Endothelial cell of umbilical vein (primary cell): ENCODE measurements at regions not wholly inside any gene's neighbourhood (a gene's known extent, or its start where the extent isn't known, plus 50 kb on each side); places are given as distances from the start of the nearest gene placed in this dataset.

ENCODE experiments used
- BruUV-seq: library from RNA; stranded (reverse); fragments of 400-500 nt; replicated peaks from 2 replicates; lab custom pipeline; 2021; lab: Mats Ljungman, UMichigan
- CTCF ChIA-PET: fragments of 300-600, 350-600 bp; sonication (Branson Sonifier 250); formaldehyde crosslinking; loops from one replicate; lab custom pipeline; 2021; ENCODE audit warnings: antibody characterized with exemption, inconsistent platforms; lab: Charles Lee
- POLR2A ChIA-PET: fragments of 300-600, 350-600 bp; sonication (Branson Sonifier 250); formaldehyde crosslinking; loops from one replicate; lab custom pipeline; 2021; ENCODE audit warnings: antibody characterized with exemption, inconsistent platforms; lab: Charles Lee
- DNase-seq: peaks from one replicate; pipeline ENCODE4 v3.0.0-alpha.2; 2011; ENCODE audit warnings: low read depth, low spot score
- FAIRE-seq: peaks from 2 replicates; lab custom pipeline; 2011; peaks lifted over from hg19 to GRCh38; lab: Jason Lieb, UNC
- H2AFZ ChIP-seq: 2 replicates; pipeline ENCODE4 v1.6.0; 2012; ENCODE audit warnings: low read depth, low read length, control low read depth, inconsistent platforms
- H3K27ac ChIP-seq: 2 replicates; pipeline ENCODE4 v1.5.1; 2011; ENCODE audit warnings: low read depth, mild to moderate bottlenecking, control low read depth, low read length, moderate library complexity; ENCODE audit not compliant: insufficient read depth
- H3K27me3 ChIP-seq, 2 experiments: 2 replicates each; pipeline versions ENCODE4 v1.6.0 to v1.6.1; 2011; ENCODE audit warnings: low read length in 2 of 2, mixed read lengths in 1 of 2; ENCODE audit not compliant: control insufficient read depth in 2 of 2, insufficient read depth in 2 of 2
- H3K36me3 ChIP-seq, 2 experiments: 2 replicates in 1 of 2; 3 replicates in 1 of 2; pipeline ENCODE4 v1.5.1; 2011; ENCODE audit warnings: low read length in 2 of 2, mild to moderate bottlenecking in 1 of 2, moderate library complexity in 1 of 2; ENCODE audit not compliant: control insufficient read depth in 2 of 2, insufficient read depth in 2 of 2; ENCODE audit errors: extremely low read depth in 1 of 2
- H3K4me1 ChIP-seq: 3 replicates; pipeline ENCODE4 v1.5.1; 2011; ENCODE audit warnings: mild to moderate bottlenecking, low read length; ENCODE audit not compliant: control insufficient read depth, insufficient read depth; ENCODE audit errors: extremely low read depth
- H3K4me2 ChIP-seq: 2 replicates; pipeline ENCODE4 v1.6.1; 2011; ENCODE audit warnings: low read length, control low read depth, mixed read lengths; ENCODE audit not compliant: insufficient read depth
- H3K4me3 ChIP-seq, 3 experiments: fragments of 200-600 bp in 1 of 3; sonication (generic), shearing (Covaris generic) in 1 of 3; replicated peaks in 1 of 3; 2 replicates each; pipeline ENCODE4 v1.5.1; 2011 to 2016; ENCODE audit warnings: control low read depth in 3 of 3, low read length in 3 of 3, mild to moderate bottlenecking in 2 of 3, inconsistent platforms in 1 of 3, low read depth in 1 of 3, moderate library complexity in 1 of 3; ENCODE audit not compliant: insufficient read depth in 1 of 3
- H3K79me2 ChIP-seq: 2 replicates; pipeline ENCODE4 v1.6.0; 2012; ENCODE audit warnings: low read length, inconsistent platforms; ENCODE audit not compliant: control insufficient read depth, insufficient read depth
- H3K9ac ChIP-seq: replicated peaks from 2 replicates; pipeline ENCODE3; 2011; ENCODE audit warnings: low read length, control low read depth; ENCODE audit not compliant: insufficient read depth; ENCODE audit errors: extremely low read depth
- H3K9me1 ChIP-seq: replicated peaks from 3 replicates; pipeline ENCODE4 v1.6.0; 2011; ENCODE audit warnings: mild to moderate bottlenecking, low read length; ENCODE audit not compliant: control insufficient read depth, insufficient read depth; ENCODE audit errors: extremely low read depth
- H3K9me3 ChIP-seq: replicated peaks from 2 replicates; pipeline ENCODE4 v1.5.1; 2012; ENCODE audit warnings: low read length, inconsistent platforms; ENCODE audit not compliant: control insufficient read depth, insufficient read depth
- H4K20me1 ChIP-seq: replicated peaks from 2 replicates; pipeline ENCODE3; 2011; ENCODE audit warnings: mild to moderate bottlenecking, low read length; ENCODE audit not compliant: control insufficient read depth, insufficient read depth; ENCODE audit errors: extremely low read depth
- EZH2 ChIP-seq: IDR thresholded peaks from 2 replicates; pipeline ENCODE4 v1.6.1; 2012; ENCODE audit warnings: borderline replicate concordance, low read depth, mild to moderate bottlenecking, moderate library complexity, low read length, inconsistent platforms; ENCODE audit not compliant: severe bottlenecking
- FOS ChIP-seq: IDR thresholded peaks from 2 replicates; pipeline ENCODE4 v1.6.1; 2011; ENCODE audit warnings: mild to moderate bottlenecking, low read length, moderate library complexity, borderline replicate concordance; ENCODE audit not compliant: insufficient read depth
- MAX ChIP-seq: IDR thresholded peaks from 2 replicates; pipeline ENCODE4 v1.6.1; 2011; ENCODE audit not compliant: insufficient read depth, insufficient read length
- MYC ChIP-seq: IDR thresholded peaks from one replicate; pipeline ENCODE4 v1.6.1; 2011; ENCODE audit warnings: mild to moderate bottlenecking, low read depth, low read length
- POLR2A ChIP-seq: IDR thresholded peaks from 2 replicates; pipeline ENCODE4 v1.6.1; 2012; ENCODE audit warnings: low read depth, mild to moderate bottlenecking, control low read depth, low read length
- POLR2AphosphoS5 ChIP-seq: IDR thresholded peaks from 2 replicates; pipeline ENCODE4 v1.6.1; 2012; ENCODE audit warnings: low read depth, mild to moderate bottlenecking, control low read depth, low read length, moderate library complexity; ENCODE audit not compliant: insufficient read depth
- dilution Hi-C: fragments of 300-500 bp; cut with MboI; formaldehyde crosslinking; loops from one replicate; pipeline ENCODE4 v1.15.0; 2019; ENCODE audit warnings: low sequenced_read_pairs; ENCODE audit not compliant: extremely low pct_ligation_motif_present
- intact Hi-C: fragments of 100-400 bp; cut with micrococcal nuclease; formaldehyde crosslinking; loops from one replicate; pipeline ENCODE4 v1.10.0; 2022
- TF ChIP-seq, protein P1 (sequence below), 2 donors: IDR thresholded peaks; 1 replicate in 1 of 2; 2 replicates in 1 of 2; pipeline ENCODE4 v1.5.1; 2011; ENCODE audit warnings: low read length in 2 of 2, mild to moderate bottlenecking in 2 of 2, moderate library complexity in 2 of 2, control low read depth in 1 of 2, inconsistent platforms in 1 of 2, low read depth in 1 of 2; ENCODE audit not compliant: insufficient read depth in 1 of 2; ENCODE audit errors: extremely low read depth in 1 of 2

DNA sequence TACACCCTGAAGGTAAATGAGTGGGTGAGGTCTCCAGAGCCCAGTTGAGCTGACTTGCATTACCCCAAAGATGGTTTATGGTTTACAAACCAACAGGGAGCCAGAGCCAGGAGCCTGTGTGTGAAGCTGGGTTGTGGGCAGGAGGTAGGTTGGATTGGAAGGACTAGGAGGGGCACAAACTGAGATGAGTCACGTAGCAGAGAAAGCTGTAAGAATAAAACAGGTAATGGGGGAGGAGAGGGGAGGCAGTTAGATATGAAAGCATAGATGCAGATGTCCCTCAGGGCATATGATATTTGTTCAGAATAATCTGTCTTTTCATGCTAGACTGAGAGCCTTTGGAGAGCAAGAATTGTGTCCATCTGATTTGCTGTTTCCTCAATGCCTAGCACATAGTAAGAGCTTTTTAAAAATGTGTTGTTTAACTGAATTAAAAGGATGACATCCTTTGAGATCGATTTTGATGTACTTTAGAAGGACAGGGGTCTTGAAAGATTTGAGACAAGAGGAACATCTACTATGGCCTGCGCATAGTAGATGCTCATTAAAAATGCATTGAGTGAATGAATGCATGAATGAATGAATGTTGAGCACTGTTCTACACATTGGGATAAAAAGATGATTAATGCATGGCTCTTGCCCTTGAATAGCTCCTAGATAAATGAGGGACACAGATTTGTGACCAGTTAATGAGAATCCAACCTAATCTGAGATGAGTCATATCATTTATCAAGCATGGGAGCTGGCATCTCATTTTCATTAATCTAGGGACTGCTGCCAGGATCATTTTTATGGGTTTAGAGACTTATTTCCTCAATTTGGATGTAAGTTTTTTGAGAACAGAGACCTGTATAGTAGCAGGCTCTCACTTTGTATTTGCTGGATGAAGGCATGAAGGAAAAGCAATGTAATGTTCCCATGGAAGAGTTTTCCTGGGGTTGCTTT lies 175.8 kb upstream of the BDNF start:
- no peak overlapping the region for H3K4me2 ChIP-seq
- DNase-seq (no peak), FAIRE-seq (no peak)
- POLR2A ChIA-PET, result no interaction called here
- H3K4me1 ChIP-seq, result no peaks in the 10 kb centered on the region
- H3K9me3 ChIP-seq, result no peaks in the 10 kb centered on the region
- H3K79me2 ChIP-seq, result no peaks in the 10 kb centered on the region
- intact Hi-C loops (no loop called here), dilution Hi-C loops (no loop called here)
- H3K4me3 ChIP-seq, result no peak overlapping the region
- no peaks in the 10 kb centered on the region for H4K20me1 ChIP-seq
- no peak overlapping the region for H2AFZ ChIP-seq
- H3K9me1 ChIP-seq, result no peaks in the 10 kb centered on the region
- H3K27ac ChIP-seq, result no peak overlapping the region
- no peak overlapping the region for H3K9ac ChIP-seq
- no TSS peak for BruUV-seq
- TF ChIP-seq MYC, result no peak
- no peak for TF ChIP-seq FOS
- TF ChIP-seq POLR2AphosphoS5, result no peak
- TF ChIP-seq MAX, result no peak
- TF ChIP-seq EZH2, result no peak
- TF ChIP-seq, protein P1, sequence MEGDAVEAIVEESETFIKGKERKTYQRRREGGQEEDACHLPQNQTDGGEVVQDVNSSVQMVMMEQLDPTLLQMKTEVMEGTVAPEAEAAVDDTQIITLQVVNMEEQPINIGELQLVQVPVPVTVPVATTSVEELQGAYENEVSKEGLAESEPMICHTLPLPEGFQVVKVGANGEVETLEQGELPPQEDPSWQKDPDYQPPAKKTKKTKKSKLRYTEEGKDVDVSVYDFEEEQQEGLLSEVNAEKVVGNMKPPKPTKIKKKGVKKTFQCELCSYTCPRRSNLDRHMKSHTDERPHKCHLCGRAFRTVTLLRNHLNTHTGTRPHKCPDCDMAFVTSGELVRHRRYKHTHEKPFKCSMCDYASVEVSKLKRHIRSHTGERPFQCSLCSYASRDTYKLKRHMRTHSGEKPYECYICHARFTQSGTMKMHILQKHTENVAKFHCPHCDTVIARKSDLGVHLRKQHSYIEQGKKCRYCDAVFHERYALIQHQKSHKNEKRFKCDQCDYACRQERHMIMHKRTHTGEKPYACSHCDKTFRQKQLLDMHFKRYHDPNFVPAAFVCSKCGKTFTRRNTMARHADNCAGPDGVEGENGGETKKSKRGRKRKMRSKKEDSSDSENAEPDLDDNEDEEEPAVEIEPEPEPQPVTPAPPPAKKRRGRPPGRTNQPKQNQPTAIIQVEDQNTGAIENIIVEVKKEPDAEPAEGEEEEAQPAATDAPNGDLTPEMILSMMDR (IDR thresholded peaks at IDR 0.05; ENCODE audit: extremely low read depth in 1 of 2, insufficient read depth in 1 of 2, low read depth in 1 of 2, low read length in 2 of 2), result no peak
- TF ChIP-seq POLR2A, result no peak
- peaks cover 0 to 3% of the 10 kb centered on the region in 2 experiments for H3K27me3 ChIP-seq
- CTCF ChIA-PET, result no interaction called here
- no peaks in the 10 kb centered on the region for H3K36me3 ChIP-seq
